ENCODE measurements at regions not wholly inside any gene's neighbourhood (a gene's known extent, or its start where the extent isn't known, plus 50 kb on each side); places are given as distances from the start of the nearest gene placed in this dataset.

DNA sequence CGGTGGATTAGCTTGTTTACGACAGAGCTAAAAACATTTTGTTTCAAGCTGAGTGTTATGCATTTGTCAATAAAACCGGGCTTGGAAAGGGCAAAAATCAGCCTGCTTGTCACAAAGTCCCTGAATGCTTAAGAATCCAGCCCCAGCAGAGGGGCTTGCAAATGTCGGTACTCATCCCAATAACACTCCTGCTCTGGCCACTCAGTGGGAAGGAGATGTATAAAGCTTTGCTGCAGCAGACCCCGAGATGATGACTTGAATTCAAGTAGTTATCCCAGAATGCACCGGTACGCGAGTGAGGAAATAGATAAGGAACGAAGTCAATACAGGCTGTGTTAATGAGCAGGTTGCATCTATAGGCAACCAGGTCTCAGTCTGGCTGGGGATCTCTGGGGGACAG lies 662.3 kb downstream of the CCSER2 start:
- Histone ChIP-seq H3K9me3 (ENCODE audit: low read depth) (no peaks in the 10 kb centered on the region), H3K27me3 (no peaks in the 10 kb centered on the region), H3K79me2 (no peaks in the 10 kb centered on the region), H3K4me2 (no peak overlapping the region), H3K4me3 (no peak overlapping the region), H4K20me1 (ENCODE audit: insufficient read depth, poor library complexity, severe bottlenecking) (no peaks in the 10 kb centered on the region), H3K9me2 (replicated peaks; ENCODE audit: insufficient read depth) (no peaks in the 10 kb centered on the region), H3K36me3 (replicated peaks; ENCODE audit: insufficient read depth, low read depth) (no peaks in the 10 kb centered on the region), H2AFZ (no peak overlapping the region), H3K4me1 (ENCODE audit: insufficient read depth) (no peaks in the 10 kb centered on the region), H3K27ac (no peak overlapping the region)
- no peak for TF ChIP-seq EZH2phosphoT487 (IDR thresholded peaks at IDR 0.05; ENCODE audit: low read depth, severe bottlenecking, unreplicated experiment)
- TF ChIP-seq EZH2 (IDR thresholded peaks at IDR 0.05; ENCODE audit: borderline replicate concordance), result no peak
- TF ChIP-seq, protein P1, sequence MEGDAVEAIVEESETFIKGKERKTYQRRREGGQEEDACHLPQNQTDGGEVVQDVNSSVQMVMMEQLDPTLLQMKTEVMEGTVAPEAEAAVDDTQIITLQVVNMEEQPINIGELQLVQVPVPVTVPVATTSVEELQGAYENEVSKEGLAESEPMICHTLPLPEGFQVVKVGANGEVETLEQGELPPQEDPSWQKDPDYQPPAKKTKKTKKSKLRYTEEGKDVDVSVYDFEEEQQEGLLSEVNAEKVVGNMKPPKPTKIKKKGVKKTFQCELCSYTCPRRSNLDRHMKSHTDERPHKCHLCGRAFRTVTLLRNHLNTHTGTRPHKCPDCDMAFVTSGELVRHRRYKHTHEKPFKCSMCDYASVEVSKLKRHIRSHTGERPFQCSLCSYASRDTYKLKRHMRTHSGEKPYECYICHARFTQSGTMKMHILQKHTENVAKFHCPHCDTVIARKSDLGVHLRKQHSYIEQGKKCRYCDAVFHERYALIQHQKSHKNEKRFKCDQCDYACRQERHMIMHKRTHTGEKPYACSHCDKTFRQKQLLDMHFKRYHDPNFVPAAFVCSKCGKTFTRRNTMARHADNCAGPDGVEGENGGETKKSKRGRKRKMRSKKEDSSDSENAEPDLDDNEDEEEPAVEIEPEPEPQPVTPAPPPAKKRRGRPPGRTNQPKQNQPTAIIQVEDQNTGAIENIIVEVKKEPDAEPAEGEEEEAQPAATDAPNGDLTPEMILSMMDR (IDR thresholded peaks at IDR 0.05; ENCODE audit: poor library complexity), result no peak
- WGBS (ENCODE audit: low lambda C conversion rate, missing lambda C conversion rate), result 46% methylated on average over 9 of the region's 9 CpGs
- DNase-seq (ENCODE audit: low spot score), result no peak

- Histone ChIP-seq H2AFZ (no peak overlapping the region), H3K9me3 (ENCODE audit: low read depth) (no peaks in the 10 kb centered on the region), H3K9me2 (replicated peaks; ENCODE audit: insufficient read depth) (no peaks in the 10 kb centered on the region), H4K20me1 (ENCODE audit: insufficient read depth, poor library complexity, severe bottlenecking) (no peaks in the 10 kb centered on the region), H3K4me1 (ENCODE audit: insufficient read depth) (peaks cover 3% of the 10 kb centered on the region), H3K4me3 (no peak overlapping the region), H3K4me2 (no peak overlapping the region), H3K79me2 (no peaks in the 10 kb centered on the region), H3K36me3 (replicated peaks; ENCODE audit: insufficient read depth, low read depth) (no peaks in the 10 kb centered on the region), H3K27ac (no peak overlapping the region), H3K27me3 (no peaks in the 10 kb centered on the region)
- no peak for DNase-seq (ENCODE audit: low spot score)
- 88% methylated on average over 2 of the region's 2 CpGs for WGBS (ENCODE audit: low lambda C conversion rate, missing lambda C conversion rate)
- TF ChIP-seq, protein P1 (IDR thresholded peaks at IDR 0.05; ENCODE audit: poor library complexity), result no peak
Measured at GRCh38 chr10:84991301-84991700, 662.9 kb downstream of the CCSER2 start.

GRCh38 chr10:84993251-84994035 lies 665.1 kb downstream of the CCSER2 start:
- H4K20me1 ChIP-seq (ENCODE audit: insufficient read depth, poor library complexity, severe bottlenecking), result no peaks in the 10 kb centered on the region
- no peaks in the 10 kb centered on the region for H3K79me2 ChIP-seq
- no peak overlapping the region for H3K27ac ChIP-seq
- no peaks in the 10 kb centered on the region for H3K36me3 ChIP-seq (replicated peaks; ENCODE audit: insufficient read depth, low read depth)
- 88% methylated on average over 9 of the region's 9 CpGs for WGBS (ENCODE audit: low lambda C conversion rate, missing lambda C conversion rate)
- H2AFZ ChIP-seq, result no peak overlapping the region
- no peak for DNase-seq (ENCODE audit: low spot score)
- H3K4me3 ChIP-seq, result no peak overlapping the region
- no peak overlapping the region for H3K4me2 ChIP-seq
- H3K9me3 ChIP-seq (ENCODE audit: low read depth), result no peaks in the 10 kb centered on the region
- no peaks in the 10 kb centered on the region for H3K27me3 ChIP-seq
- H3K9me2 ChIP-seq (replicated peaks; ENCODE audit: insufficient read depth), result no peaks in the 10 kb centered on the region
- TF ChIP-seq, protein P1 (IDR thresholded peaks at IDR 0.05; ENCODE audit: poor library complexity), result no peak
- TF ChIP-seq EZH2phosphoT487 (IDR thresholded peaks at IDR 0.05; ENCODE audit: low read depth, severe bottlenecking, unreplicated experiment), result no peak
- TF ChIP-seq EZH2 (IDR thresholded peaks at IDR 0.05; ENCODE audit: borderline replicate concordance), result no peak
- H3K4me1 ChIP-seq (ENCODE audit: insufficient read depth), result peaks cover 7% of the 10 kb centered on the region
